ENCODE measurements at regions not wholly inside any gene's neighbourhood (a gene's known extent, or its start where the extent isn't known, plus 50 kb on each side); places are given as distances from the start of the nearest gene placed in this dataset.

GRCh38 chr6:156413154-156413553, 364.0 kb upstream of the ARID1B start:
- no peak for DNase-seq

GRCh38 chr6:156410649-156411048, 366.5 kb upstream of the ARID1B start:
- no peak for DNase-seq

GRCh38 chr6:156408655-156409054, 368.5 kb upstream of the ARID1B start:
- DNase-seq = no peak

- no peak for DNase-seq
Observed at GRCh38 chr6:156407334-156407733, 369.8 kb upstream of the ARID1B start.

- no peak for DNase-seq
Observed at GRCh38 chr6:156406688-156407087, 370.5 kb upstream of the ARID1B start.

- DNase-seq = no peak
Observed at GRCh38 chr6:156406099-156406498, 371.1 kb upstream of the ARID1B start.

GRCh38 chr6:156402628-156403027, 374.6 kb upstream of the ARID1B start:
- no peak for DNase-seq

GRCh38 chr6:156402227-156402626, 375.0 kb upstream of the ARID1B start:
- no peak for DNase-seq

- DNase-seq = no peak
Observed at GRCh38 chr6:156400487-156400886, 376.7 kb upstream of the ARID1B start.

GRCh38 chr6:156398966-156399365, 378.2 kb upstream of the ARID1B start:
- no peak for DNase-seq

- no peak for DNase-seq
Observed at GRCh38 chr6:156398371-156398770, 378.8 kb upstream of the ARID1B start.

- DNase-seq = no peak
Observed at GRCh38 chr6:156396791-156397418, 380.3 kb upstream of the ARID1B start.

GRCh38 chr6:156396068-156396771, 381.0 kb upstream of the ARID1B start:
- no peak for DNase-seq

GRCh38 chr6:156395276-156395675, 381.9 kb upstream of the ARID1B start:
- no peak for DNase-seq

GRCh38 chr6:156392648-156393047, 384.5 kb upstream of the ARID1B start:
- DNase-seq = no peak

GRCh38 chr6:156391977-156392376, 385.2 kb upstream of the ARID1B start:
- no peak for DNase-seq

GRCh38 chr6:156391061-156391672, 386.0 kb upstream of the ARID1B start:
- DNase-seq = no peak

- DNase-seq = no peak
Observed at GRCh38 chr6:156390621-156391020, 386.6 kb upstream of the ARID1B start.

- no peak for DNase-seq
Observed at GRCh38 chr6:156389296-156389695, 387.9 kb upstream of the ARID1B start.

GRCh38 chr6:156387472-156387871, 389.7 kb upstream of the ARID1B start:
- no peak for DNase-seq

GRCh38 chr6:156383059-156383458, 394.1 kb upstream of the ARID1B start:
- DNase-seq = no peak

GRCh38 chr6:156379392-156380289, 397.5 kb upstream of the ARID1B start:
- DNase-seq = no peak

Measured in renal pelvis (tissue), 1 donor.